HG02840 (cell line): ENCODE measurements at regions not wholly inside any gene's neighbourhood (a gene's known extent, or its start where the extent isn't known, plus 50 kb on each side); places are given as distances from the start of the nearest gene placed in this dataset.
"Not testable (repeated sequence)": the region's sequence is repeated elsewhere in the genome, so short reads cannot be mapped to it uniquely, and the experiment has no call there.

Experiments used
- ATAC-seq: cut with Tn5 transposase; IDR thresholded peaks from one replicate; pipeline ENCODE4 v1.9.1; 2021; ENCODE audit warnings: mild to moderate bottlenecking, moderate library complexity, moderate number of reproducible peaks; ENCODE audit not compliant: unreplicated experiment, low FRiP score

DNA sequence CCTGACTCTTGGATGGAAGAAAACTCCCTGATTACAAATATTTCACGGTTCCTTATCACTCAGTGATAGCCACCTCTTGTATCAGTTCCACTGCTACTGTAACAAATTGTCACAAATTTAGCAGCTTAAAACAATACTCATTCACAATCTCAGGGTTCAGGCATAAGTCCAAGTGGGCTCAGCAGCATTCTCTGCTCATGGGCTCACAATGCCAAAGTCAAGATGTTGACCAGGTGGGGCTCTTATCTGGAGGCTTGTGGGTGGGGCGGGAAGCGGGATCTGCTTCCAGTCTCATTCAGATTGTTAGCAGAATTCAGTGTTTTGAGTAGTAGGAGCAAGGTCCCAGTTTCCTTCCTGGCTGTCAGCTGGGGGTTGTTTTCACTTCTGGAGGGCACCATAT, 137.3 kb upstream of the FAM78B start:
- no peak for ATAC-seq

DNA sequence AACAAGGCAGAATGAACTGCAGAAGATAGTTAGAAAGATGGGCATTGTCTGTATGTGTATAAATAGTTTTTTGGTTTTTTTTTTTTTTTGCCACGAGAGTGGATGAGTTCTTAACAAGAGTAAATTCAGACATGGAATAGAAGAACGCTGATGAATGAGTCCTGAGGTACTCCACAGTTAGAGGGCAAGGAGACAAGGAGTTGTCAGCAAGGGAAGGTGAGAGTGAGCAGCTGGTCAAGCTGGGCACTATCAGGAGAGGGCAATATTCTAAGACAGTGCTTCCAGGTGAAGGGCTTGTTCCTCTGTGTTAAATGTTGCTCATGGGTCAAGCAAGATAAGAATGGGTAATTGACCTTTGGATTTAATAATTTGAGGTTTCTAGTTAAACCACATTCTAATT, 138.6 kb upstream of the FAM78B start:
- ATAC-seq = no peak

DNA sequence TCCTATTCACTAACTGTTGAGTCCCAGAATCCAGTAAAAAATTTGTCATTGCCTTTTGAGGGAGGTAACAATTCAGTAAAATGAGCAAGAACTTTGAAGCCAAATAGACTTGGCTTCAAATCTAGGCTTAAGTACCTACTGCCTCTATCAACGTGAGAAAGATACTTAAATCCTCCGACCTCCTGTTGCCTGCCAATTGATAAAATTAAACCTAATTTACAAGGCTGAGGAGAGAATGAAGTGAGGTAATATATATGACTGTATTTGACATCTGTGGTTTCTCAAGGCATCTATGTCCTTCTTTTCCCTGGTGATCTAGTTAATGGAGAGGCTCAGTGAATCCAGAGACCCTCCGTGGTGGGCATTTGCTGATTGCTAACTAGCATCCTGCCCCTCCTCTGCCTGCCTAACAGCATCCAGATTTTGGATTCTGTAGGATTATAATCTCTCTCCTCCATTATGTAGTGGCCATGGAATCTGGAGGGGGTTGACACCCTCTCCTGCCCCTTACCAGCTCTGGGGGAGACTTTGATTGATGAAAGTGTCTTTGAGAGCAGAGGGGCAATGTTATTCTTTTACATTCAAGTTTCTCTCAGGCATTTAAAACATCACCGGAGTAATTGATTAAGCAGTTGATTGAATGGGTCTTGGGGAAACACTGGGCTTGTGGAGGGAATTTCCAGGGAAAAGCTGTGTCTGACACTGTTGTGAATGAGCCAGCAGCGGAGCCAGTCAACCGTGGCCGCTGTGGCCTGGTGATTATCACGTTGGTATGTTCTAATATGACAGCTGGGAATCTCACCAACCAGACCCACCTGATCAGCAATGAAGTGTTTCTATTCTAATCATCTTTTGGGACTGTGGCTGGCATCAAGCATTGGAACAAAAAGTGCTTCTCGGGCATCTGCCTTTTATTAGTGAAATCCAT, 140.7 kb upstream of the FAM78B start:
- ATAC-seq = no peak

DNA sequence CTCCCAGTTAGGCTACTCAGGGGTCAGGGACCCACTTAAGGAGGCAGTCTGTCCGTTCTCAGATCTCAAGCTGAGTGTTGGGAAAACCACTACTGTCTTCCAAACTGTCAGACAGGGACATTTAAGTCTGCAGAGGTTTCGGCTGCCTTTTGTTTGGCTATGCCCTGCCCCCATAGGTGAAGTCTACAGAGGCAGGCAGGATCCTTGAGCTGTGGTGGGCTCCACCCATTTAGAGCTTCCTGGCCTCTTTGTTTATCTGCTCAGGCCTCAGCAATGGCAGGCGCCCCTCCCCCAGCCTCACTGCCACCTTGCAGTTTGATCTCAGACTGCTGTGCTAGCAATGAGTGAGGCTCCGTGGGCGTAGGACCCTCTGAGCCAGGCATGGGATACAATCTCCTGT, 149.5 kb upstream of the FAM78B start:
- ATAC-seq = not testable (repeated sequence)

DNA sequence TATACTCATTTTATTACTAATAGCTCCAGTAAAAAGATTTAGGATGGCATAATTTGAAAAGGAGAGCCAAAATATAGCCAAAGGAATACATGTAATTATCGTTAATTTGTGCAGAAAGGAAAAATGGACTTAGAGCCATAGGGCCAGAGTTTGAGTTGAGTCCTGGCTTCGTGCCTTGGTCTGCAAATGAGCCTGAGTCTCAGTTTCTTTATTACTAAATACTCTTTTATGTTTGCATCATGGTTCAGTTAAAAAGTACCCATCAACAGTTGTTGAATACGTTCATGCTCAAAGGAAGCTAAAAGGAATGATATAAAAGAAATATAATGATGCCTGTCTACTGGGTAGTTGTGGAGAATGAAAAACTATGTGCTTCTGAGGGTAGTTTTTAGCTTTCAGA, 155.7 kb upstream of the FAM78B start:
- no peak for ATAC-seq

DNA sequence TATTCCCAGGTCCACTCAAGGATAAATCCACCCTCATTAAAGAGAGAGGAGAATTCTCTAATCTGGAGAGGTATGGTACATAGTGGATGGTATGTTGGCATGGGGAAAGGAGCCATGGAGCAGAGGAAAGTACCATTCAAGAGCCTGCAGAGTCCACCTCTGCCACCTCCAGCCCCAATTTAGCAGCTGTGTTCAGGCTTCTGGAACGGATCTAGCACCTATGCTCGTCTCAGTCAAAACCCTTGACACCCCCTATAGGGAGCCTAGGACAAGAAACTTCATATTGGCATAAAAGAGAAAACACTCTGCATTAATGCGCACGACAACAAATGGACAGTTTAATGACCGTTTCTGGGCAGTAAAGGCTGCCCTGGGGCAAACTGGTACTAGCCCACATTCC, 161.1 kb upstream of the FAM78B start:
- no peak for ATAC-seq

DNA sequence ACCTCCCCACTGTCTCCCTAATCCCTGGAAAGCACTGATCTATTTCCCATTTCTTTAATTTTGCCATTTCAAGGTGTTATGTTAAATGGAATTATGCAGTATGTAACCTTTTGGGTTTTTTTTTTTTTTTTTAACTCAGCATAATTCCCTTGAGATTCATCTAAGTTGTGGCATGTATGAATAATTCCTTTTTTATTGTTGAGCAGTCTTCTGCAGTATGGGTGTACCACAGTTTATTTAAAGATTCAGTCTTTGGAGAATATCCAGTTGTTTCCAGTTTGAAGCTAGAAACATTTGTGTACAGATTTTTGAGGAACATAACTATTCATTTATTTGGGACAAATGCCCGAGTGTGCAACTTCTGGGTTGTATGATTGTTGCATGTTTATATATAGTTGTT, 162.2 kb upstream of the FAM78B start:
- ATAC-seq = no peak

DNA sequence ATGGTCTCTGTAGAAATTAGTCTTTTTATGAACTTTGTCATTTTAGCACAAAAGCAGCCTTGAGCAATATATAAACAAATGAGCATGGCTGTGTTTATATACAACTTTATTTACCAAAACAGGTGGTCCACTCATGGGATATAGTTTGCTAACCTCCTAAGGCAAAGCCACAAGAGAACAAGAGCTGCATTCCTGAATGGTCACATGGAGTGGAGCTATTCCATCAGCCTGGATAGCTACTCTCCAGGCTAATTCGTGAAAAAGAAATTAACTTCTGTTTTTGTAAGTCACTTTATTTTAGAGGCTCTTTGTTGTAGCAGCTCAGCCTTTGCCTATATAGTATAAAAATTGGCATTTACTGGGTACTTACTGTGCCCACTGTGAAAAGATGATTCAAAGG, 163.3 kb upstream of the FAM78B start:
- no peak for ATAC-seq

DNA sequence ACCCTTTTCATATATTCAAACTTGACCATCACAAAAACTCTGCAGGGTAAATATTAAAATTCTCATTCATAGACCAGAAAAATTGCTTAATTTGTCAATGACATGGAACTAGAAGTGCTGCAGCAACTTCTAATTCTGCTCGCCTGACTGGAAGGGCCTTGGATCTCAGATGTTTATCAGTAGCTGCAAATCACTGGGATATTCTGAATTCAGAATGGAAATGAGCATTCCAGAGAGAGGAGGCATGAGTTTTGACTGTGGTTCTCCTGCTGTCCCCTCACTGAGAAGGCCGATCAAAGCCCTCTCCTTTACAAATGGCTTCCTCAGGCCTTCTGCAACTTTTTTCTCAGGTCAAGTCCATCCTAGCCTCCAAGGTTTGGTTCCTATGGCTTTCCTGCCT, 171.3 kb upstream of the FAM78B start:
- no peak for ATAC-seq

DNA sequence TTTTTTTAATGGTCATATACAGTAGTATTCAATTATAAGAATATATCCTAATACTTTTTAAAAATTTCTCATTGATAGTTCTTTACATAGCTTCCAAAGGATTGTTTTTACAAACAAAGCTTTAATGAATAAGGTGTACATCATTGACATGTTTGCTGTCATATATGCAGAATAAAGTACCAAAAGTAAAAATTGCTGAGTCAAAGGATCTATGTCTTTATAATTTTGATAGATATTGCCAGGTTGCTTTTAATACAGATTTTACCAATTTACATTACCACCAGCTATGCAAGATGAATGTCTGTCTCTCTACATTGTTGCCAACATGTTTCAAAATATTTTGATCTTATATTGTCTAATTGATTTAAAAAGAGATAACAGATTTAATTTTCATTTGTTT, 173.9 kb upstream of the FAM78B start:
- no peak for ATAC-seq

DNA sequence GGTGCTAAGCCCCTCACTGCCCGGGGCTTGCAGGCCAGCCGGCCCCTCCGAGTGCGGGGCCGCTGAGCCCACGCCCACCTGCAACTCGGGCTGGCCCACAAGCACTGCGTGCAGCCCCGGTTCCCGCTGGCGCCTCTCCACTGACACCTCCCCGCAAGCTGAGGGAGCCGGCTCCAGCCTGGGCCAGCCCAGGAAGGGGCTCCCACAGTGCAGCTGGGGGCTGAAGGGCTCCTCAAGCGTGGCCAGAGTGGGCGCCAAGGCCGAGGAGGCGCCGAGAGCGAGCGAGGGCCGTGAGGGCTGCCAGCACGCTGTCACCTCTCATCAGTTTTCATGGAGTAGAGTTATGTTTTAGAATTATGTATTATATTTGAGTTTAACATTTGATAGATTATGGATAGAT, 176.5 kb upstream of the FAM78B start:
- no peak for ATAC-seq

DNA sequence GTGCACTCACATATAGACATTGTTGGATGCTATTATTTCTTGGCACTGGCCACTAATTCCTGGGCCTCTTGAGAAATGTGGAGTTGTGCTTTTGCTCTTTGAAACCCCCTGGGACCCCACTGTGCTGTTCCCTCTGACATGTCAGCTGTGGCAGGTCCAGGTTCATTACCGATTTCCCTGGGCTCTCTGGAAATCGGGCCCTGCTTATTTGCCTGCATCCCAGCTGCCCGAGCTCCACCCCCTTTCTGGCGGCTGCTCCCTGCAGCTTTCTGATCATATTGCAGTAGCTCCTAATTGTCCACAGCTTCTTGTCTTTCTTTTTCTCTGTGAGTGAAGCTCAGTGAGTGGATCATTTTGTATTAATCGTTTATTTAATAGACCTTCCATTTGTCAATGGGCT, 183.7 kb upstream of the FAM78B start:
- ATAC-seq = no peak

DNA sequence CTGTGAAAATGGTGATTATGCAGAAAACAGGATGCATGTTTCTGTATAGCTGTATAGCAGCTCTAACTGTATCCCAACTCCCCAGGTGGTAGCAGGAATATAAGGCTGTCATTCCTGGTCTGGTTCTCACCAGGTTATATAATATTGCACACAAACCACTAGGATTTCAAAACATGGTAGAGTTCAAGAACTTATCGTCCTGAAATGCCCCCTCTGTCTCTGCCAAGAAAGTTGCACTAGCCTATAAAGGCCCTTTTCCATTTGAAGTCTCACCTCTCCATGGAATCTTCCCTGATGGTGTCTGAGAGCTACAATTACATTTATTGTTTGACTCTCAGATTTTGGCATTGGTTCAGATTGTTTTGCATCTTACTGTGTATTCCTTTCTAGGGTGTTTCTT, 184.9 kb upstream of the FAM78B start:
- no peak for ATAC-seq

DNA sequence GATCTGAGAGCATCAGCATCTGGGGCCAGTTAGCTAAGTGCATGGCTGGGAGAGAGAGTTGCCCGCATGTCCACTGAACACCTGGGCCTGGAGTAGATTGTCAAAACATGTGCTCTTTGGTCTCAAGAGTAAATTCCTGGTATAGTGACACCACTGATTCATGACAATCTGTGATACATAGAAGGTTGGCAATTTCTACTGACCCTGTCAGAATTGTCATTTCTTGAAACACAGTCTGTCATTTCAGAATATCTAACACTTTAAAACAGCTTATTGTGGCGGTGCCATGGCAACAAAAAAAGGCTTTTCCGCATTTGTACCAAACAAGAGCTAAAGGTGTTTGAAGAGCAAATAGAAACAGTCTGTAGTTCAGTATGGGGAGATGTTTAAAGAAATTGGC, 186.4 kb upstream of the FAM78B start:
- no peak for ATAC-seq

DNA sequence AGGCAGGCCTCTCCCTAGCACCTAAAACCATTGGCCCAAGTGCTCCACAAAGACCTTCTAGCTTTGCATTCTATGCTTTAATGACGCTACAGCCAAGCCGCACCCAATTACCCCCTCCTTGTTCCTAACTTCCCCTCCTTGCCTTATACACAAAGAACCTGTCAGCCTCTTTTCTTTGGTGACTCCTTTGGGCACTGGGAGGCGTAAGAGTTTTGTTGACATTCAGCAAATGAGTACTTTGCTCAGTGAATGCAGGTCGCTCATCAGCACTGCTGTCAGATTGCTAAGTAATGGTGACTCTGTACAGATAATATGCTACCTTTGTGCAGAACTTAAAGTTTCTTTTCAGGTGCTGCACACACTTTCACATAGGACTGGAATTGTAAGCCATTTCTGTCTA, 187.6 kb upstream of the FAM78B start:
- no peak for ATAC-seq

DNA sequence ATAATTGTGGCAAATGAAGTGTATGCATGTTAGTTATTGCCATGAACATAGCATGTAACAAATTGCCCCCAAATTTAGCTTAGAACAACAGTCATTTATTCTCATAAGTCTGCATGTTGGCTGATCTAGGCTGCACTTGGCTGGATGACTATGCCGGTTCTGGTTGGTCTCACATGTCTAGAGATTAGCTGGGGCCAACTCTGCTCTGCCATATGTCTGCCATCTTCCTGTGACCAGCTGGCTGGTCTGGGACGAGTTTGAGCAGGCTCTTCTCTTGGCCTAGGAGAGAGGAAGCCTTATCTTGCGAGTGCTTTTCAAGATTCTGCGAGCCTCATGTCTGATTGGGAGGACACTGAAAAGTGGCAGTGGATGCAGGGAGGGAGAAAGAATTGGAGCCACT, 198.3 kb upstream of the FAM78B start:
- ATAC-seq = no peak

DNA sequence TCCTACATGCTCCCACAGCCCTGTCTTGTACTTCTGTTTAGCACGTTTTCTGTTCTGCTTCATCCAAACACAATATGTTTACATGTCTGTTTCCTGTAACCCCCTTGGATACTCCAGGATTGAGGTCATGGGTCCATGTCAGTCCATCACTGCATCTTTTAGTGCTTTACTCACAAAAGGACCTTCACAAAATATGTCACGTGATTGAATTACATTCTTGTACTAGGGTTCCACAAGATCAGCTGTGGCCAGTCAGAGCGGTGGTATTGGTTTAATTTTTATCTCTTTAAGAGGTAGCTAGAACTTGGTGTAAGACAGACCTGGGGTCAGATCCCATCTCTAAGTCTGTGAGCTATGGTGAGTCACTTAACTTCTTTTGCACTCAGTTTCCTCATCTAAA, 201.2 kb upstream of the FAM78B start:
- ATAC-seq = no peak

DNA sequence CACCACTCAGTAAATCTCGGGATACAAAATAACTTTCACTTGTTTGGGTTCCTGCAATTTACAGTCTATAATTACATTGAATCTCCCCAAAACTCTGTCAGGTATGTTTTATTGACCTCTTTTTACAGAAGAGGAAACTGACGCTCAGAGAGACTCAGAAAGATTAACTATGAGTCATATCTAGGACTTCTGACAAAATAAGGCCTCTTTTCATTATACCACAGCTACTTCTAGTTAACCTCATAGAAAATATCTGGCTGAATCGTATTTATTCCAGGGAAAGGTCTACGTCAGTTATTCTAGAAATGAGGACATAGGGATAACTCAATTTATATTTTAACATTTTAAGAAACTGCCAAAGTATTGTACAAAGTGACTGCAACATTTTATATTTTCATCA, 211.1 kb upstream of the FAM78B start:
- ATAC-seq = no peak

DNA sequence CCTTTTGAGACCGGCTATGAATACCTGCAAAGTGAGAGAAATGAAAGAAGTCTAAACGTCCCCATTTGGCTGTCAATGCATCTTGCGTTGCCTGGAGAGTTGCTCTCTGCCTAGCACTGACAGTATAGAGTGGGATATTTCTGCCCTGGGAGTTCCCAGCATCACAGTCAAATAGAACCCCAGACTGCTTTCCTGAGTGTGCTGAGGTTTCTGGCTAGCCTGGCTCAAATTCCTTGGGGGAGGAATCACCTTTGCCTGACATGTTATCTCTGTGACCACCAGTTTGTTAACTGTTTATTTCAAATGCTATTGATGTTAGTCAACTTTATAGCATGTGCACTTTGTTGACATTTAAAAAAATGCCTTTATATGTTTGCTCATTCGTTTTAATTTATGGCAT, 212.0 kb upstream of the FAM78B start:
- ATAC-seq = no peak

DNA sequence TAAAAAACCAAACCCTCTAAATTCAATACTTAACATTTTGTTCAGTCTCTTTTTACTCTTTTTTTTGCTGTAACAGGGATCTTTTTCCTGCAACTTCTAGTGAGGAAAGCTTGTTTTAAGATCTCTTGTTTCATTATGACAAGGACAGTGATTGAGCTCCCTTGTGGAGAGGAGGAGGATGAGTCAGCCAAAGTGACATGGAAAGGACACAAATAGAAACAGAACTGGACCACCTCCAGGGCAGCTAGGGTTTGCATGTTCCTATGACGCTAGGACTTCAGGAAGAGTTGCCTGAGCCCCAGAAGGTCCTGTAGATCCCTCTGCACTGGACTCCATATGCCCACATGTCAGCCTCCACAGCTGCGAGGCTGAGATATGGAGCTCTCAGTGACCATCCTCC, 212.6 kb upstream of the FAM78B start:
- no peak for ATAC-seq

DNA sequence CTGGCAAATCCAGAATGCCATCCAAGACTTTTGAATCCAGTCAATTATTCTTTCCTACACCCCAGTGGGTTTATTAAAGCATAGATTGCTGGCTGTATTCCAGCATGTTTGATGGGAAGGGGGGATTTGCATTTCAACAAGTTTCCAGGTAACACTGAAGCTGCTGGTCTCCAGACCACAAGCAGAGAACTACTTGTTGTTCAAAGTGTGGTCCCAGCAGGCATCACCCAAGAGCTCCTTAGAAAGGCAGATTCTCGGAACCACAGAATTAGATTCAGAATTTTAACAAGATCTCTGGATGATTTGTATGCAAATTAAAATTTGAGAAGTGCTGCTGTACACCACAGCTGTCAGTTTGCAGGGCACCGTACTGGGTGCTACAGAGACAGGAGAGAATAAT, 216.3 kb upstream of the FAM78B start:
- ATAC-seq = no peak

DNA sequence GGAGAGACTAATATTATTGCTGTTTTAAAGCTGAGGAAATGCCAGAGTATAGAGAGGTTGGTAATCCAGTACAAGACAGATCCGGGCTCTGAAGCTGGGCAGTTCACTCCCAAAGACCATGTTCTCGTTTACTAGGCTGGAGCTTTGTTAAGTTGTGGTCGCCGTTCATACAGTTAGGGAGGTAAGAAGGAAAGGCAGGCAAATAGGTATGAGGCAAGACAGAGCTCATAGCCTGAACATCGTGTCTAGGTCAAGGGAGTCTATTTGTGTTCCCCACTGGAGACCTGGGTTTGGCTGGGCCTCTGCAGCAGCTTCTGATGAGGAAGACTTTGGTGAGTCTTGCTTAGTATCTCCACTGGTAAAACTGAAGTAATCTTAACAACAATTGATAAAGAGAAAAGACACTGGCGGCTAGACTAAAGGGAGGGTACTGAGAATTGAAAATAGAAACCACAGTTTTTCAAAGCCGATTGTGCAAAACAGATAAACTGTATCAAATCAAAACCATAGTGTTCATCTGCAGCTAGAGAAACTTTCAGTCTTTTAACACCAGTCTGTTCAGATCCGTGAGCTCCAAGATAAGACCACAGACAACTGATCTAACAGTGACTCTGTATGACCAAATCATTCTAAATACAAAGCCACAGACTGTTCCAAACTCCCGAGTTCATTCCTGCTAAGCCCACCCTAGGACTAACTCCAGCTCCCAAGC, 217.0 kb upstream of the FAM78B start:
- ATAC-seq = no peak
